HG02870 (cell line): ENCODE measurements at regions not wholly inside any gene's neighbourhood (a gene's known extent, or its start where the extent isn't known, plus 50 kb on each side); places are given as distances from the start of the nearest gene placed in this dataset.

ENCODE experiments used
- ATAC-seq: cut with Tn5 transposase; IDR thresholded peaks from one replicate; pipeline ENCODE4 v1.9.1; 2021; ENCODE audit warnings: mild to moderate bottlenecking, moderate library complexity; ENCODE audit not compliant: unreplicated experiment

GRCh38 chr18:32621034-32621433, 150.4 kb upstream of the GAREM1 start:
- ATAC-seq = no peak

DNA sequence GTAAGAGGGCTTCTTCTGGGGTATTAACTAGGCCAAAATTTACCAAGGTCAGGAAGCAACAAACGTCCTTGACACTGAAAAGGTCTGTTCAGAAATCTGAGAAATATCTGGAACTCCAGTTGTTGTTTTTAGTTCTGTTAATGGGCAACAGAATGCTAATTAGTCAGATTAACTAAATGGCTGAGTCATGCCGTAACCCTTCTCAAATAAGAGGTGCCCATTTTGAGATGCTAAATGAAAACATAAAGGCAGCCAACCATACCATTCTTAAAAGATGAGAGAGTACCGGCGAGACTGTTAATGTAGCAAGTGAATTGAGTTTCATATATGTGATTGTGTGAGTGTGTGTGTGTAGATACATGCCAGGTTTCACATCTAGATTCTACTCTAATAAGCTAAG, 147.9 kb upstream of the GAREM1 start:
- ATAC-seq = no peak

GRCh38 chr18:32613821-32614220, 143.1 kb upstream of the GAREM1 start:
- ATAC-seq = no peak

DNA sequence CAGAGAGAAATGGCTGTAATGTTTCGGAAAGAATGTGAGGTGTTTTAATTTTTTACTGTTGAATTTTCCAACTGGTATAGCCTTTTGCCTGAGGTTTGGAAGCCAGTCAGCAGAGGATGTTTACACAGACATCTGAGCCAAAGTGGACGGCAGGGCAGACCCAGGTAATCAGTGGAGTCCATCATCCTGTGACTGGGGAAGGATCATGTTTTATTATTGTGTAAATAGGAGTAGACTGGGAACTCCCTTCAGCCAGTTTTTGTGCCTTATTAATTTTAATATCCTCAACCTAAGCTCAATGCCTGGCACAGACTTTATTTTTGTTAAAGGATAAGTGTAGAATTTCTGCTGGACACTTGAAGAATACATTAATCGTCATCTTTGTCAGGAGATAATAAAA, 142.0 kb upstream of the GAREM1 start:
- ATAC-seq = no peak

DNA sequence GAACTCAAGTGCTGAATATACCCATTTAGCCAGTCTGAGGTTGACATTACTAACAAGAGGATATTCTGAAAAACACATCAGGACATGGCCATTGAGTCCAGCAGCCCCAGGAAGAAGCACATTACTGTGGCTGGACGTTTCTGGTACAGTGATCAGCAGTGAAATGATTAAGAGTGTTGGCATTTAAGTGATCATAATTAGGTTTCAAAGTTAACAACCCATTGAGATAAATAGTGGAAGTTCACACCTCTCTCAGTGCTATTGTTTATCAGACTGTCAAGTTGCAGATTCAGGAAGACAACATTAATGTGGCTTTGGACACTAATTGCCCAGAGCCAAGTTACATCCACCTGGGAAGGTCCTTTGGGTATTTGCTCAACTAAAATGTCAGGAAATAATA, 139.5 kb upstream of the GAREM1 start:
- no peak for ATAC-seq

DNA sequence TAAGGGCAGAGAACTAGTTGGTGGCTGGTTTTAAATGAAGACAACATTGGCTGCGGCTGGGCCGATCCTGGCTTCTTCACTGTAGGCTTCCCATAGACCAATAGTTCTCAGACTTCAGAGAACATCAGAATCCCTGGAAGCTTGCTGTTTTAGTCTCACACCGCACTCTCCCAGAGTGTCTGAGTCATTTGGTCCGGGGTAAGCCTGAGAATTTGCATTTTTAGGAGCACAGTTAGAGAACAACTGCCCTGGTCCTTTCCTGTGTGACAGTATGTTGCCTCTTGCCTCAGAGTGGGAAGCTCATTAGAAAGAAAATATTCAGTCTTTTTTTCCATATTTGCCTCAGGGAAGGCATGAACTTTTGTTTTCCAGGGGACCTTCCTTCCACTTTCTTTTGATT, 137.1 kb upstream of the GAREM1 start:
- ATAC-seq = no peak

DNA sequence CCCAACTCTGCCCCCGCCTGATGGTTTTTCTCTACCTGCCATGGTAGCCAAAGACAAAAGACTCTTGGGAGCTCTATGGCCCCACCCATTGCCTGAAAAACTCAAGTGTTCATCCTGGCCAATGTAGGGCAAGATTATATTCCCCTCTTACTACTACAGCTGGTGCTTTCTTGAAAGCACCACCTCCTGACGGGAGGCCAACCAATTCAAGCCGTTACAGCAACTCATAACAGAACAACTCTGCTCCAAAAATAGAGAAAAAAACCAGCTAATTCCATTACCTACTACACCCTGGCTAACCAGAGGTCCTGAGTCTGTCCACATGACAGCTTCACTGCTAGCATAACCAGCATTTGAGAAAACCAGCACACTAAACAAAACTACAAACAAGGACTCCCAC, 127.5 kb upstream of the GAREM1 start:
- peak; percentile 86 for ATAC-seq

DNA sequence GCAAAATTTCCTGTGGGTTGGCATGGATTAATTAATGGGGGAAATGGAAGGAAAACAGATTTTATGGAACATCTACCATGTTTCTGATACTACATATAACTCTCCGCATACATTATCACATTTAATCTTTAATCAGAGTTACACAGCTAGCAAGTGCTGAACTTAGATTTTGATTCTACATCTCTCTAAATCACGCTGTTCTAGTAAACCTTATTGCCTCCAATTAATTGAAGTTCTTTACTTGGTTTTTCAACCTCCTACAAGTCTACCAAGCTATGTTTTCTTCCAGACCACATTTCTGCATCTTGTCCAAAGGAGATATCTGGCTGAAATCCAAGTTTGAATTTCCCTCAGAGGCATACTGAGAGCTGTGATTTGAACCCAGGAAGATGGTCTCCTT, 125.8 kb upstream of the GAREM1 start:
- ATAC-seq = no peak

DNA sequence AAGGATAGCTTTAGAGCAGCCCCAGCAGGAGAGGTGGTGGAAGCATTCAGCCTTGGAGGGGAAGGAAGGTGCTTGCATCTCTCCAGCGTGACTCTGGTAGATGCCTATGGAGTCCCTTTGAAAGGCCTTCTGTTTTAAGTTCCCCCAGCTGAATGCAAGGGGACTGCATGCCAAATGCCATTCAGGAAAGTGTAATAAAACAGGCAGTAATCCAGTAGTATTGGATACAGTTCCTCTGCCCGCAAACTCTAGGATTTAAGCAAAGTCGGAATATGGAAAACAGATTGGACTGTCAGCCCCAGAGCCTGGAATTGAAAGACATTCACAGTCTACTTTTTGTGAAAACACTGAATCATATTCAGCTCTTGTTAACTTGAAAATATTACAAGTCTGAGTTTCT, 125.2 kb upstream of the GAREM1 start:
- ATAC-seq = no peak

DNA sequence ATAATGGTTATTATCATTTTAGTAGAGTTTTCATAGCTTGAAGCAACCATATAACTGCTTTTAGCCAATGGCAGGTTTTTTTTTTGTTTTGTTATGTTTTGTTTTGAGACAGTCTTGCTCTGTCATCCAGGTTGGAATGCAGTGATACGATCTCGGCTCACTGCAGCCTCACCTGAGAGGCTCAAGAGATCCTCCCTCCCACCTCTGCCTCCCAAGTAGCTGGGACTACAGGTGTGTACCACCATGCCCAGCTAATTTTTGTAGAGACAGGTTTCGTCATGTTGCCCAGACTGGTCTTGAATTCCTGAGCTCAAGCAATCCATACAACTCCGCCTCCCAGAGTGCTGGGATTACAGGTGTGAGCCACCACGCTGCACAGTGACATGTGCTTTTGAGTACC, 117.5 kb upstream of the GAREM1 start:
- no peak for ATAC-seq

DNA sequence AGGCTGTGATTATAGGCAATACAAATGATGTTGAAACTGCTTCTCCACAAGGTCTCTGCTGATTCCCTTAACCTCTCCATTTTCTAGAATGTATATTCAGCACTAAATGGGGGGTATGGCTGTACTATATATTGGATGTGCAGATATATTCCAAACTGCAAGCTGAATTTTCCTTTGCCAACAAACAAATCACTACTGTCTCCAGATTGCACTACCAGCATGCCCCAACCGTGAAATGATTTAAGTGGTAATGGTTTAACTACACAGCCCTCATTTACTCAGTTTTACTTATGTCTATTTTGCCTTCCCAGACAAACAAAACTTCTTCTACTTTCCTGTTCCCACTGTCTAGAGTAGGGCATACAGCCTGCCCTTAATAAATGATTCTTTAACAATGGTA, 112.7 kb upstream of the GAREM1 start:
- no peak for ATAC-seq

DNA sequence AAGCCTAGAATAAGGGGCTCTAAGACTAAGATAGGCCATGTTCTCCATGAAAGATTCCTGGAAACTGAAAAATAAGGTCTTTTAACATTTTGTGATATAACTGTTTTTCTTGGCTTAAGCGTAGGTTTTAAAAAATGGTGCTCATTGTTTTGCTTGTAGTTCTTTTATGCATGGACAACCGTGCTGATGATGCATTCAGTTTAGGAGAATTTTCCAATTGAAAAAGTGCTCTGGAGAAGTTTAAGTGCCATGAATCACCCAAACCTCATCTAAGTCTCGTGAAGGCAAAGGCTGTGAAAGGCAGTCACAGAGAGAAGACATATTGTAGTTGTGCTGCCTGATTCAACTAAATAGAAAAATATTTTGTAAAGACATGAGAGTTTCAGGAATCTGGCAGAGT, 111.8 kb upstream of the GAREM1 start:
- no peak for ATAC-seq

GRCh38 chr18:32577561-32577960, 106.9 kb upstream of the GAREM1 start:
- no peak for ATAC-seq

- no peak for ATAC-seq
Measured at GRCh38 chr18:32576296-32576916, 105.7 kb upstream of the GAREM1 start.

- ATAC-seq = no peak
Measured at GRCh38 chr18:32566960-32567359, 96.3 kb upstream of the GAREM1 start.

GRCh38 chr18:32553640-32554365, 83.1 kb upstream of the GAREM1 start:
- ATAC-seq = no peak

DNA sequence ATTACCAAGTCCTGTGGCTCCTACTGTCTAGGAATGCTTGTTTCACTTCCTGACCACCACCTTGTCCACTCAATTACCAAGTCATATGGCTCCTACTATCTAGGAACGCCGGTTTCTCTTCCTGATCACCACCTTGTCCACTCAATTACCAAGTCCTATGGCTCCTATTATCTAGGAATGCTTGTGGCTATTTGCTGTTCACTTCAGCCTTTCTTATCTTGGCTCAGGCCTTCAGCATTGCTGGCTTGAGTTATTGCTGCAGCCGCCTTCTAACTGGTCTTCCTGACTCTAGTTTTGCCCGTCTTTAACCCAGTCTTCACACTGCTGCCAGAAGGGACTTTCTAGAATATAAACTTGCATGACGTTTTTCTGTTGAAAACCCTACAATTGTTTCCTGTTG, 82.5 kb upstream of the GAREM1 start:
- no peak for ATAC-seq

- ATAC-seq = peak; percentile 86
Measured at GRCh38 chr18:32552421-32553030, 81.8 kb upstream of the GAREM1 start.

DNA sequence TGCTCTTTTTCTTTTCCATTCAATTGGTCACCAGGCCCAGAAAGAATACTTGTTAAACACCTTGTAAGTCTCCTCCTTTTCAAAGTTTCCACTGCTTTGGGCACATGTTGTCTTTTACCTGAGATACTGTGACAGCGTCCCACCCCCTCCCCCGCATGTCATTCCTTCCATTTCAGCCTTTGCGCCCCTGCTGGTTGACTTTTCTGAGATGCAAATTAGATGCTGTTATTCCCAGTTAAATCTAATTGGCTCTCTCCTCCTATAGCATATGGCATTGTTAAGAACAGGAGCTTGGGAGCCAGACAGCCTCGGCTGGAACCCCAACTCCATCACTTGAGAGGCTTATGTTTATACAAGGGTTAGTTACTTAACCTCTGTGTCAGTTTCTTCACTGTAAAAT, 80.3 kb upstream of the GAREM1 start:
- ATAC-seq = no peak

DNA sequence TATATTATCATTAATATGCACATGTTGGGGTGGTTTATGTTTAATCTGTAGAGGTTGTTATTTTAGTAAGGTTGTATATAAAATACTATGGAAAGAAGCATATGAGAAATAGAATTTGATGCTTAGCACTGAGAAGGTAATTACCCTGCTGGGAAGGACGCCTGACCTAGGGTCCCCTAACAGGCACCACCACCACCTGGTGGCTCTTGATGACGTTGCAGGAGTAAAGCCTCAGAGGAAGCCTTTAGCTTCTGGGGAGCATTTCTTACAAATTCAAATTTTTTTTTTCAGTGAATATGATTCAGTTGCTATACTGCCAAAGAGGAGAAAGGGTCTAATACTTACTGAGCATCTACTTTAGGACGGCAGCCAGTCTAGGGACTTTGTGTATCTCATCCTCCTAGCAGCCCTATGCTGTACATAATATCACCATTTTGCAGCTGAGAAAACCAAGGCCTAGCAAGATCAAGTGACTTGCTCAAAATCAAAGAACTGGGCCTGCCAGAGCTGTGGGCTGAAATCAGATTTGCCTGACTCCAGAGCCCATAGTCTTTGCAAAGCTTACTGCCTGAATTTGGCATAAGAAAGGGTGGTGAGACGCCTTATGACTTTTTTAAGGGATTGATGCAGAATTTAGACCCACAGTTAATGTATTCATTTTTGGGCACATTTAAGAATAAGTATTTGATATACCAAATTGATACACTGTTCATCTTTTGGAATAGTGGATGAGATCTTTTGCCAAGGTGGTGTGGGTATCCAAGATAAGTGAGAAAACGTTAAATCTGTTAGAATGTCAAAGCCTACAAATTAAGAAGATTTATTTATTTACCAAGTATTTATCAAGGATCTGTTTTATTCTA, 78.8 kb upstream of the GAREM1 start:
- peak; percentile 74 for ATAC-seq

- ATAC-seq = no peak
Measured at GRCh38 chr18:32548688-32549087, 78.0 kb upstream of the GAREM1 start.

GRCh38 chr18:32545631-32546030, 74.9 kb upstream of the GAREM1 start:
- ATAC-seq = no peak
